K562 (cell line): ENCODE measurements at regions not wholly inside any gene's neighbourhood (a gene's known extent, or its start where the extent isn't known, plus 50 kb on each side); places are given as distances from the start of the nearest gene placed in this dataset.

Experiments
- ATAC-seq: fragments of 200-7000 bp; cut with Tn5 transposase; 3 replicates; pipeline ENCODE4 v1.9.1; 2020; ENCODE audit warnings: moderate library complexity
- BruUV-seq: library from RNA; stranded (reverse); fragments of 400-500 nt; replicated peaks from 2 replicates; lab custom pipeline; 2021; lab: Mats Ljungman, UMichigan
- CTCF ChIA-PET: fragments of 300-600 bp; formaldehyde crosslinking; extraction: SDS; loops from one replicate; lab custom pipeline; 2021; ENCODE audit warnings: low intra/inter-chr PET ratio; lab: Yijun Ruan, JAX
- POLR2A ChIA-PET: fragments of 300-600, 350-650 bp; sonication (Branson Sonifier 250); formaldehyde crosslinking; extraction: SDS; loops from one replicate; lab custom pipeline; 2021; ENCODE audit warnings: antibody characterized with exemption, inconsistent platforms; lab: Yijun Ruan, JAX
- DNase-seq, 4 experiments: peaks; one replicate each; pipeline versions ENCODE4 v3.0.0 to v3.0.0-alpha.2; 2011 to 2018; ENCODE audit warnings: low spot score in 3 of 4, mixed read lengths in 3 of 4; ENCODE audit errors: extremely low read depth in 1 of 4
- FAIRE-seq: peaks from 2 replicates; lab custom pipeline; 2011; peaks lifted over from hg19 to GRCh38; lab: Jason Lieb, UNC
- H2AFZ ChIP-seq: 2 replicates; pipeline ENCODE4 v1.6.0; 2011; ENCODE audit warnings: low read depth, low read length, control low read depth, inconsistent platforms
- H3K27ac ChIP-seq: fragments of 200-600 bp; 3 replicates; pipeline ENCODE4 v1.8.0; 2011; ENCODE audit warnings: low read depth, mild to moderate bottlenecking, control low read depth, inconsistent platforms, low read length, moderate library complexity, mixed read lengths; ENCODE audit errors: extremely low read depth
- H3K27me3 ChIP-seq, 2 experiments: fragments of 300-600 bp in 1 of 2; 2 replicates in 1 of 2; 3 replicates in 1 of 2; pipeline versions ENCODE4 v1.6.0 to v1.8.0; 2011; ENCODE audit warnings: inconsistent platforms in 2 of 2, low read length in 2 of 2, mild to moderate bottlenecking in 1 of 2, mixed read lengths in 1 of 2, moderate library complexity in 1 of 2; ENCODE audit not compliant: control insufficient read depth in 2 of 2, insufficient read depth in 2 of 2
- H3K36me3 ChIP-seq: fragments of 300-600 bp; 3 replicates; pipeline ENCODE4 v1.8.0; 2011; ENCODE audit warnings: mild to moderate bottlenecking, low read length, inconsistent platforms; ENCODE audit not compliant: control insufficient read depth, insufficient read depth
- H3K4me1 ChIP-seq, 2 experiments: fragments of 200-600 bp in 1 of 2; replicated peaks in 1 of 2; 2 replicates in 1 of 2; 3 replicates in 1 of 2; pipeline versions ENCODE4 v1.5.1 to v1.8.0; 2011; ENCODE audit warnings: inconsistent platforms in 2 of 2, low read length in 2 of 2, mild to moderate bottlenecking in 1 of 2, mixed read lengths in 1 of 2, moderate library complexity in 1 of 2; ENCODE audit not compliant: control insufficient read depth in 2 of 2, insufficient read depth in 2 of 2
- H3K4me2 ChIP-seq: 2 replicates; pipeline ENCODE4 v1.6.1; 2011; ENCODE audit warnings: low read length, control low read depth, inconsistent platforms, mixed read lengths; ENCODE audit not compliant: insufficient read depth
- H3K4me3 ChIP-seq: fragments of 200-600 bp; sonication (generic), shearing (Covaris generic); 2 replicates; pipeline ENCODE4 v1.5.1; 2016; ENCODE audit warnings: control low read depth, inconsistent platforms
- H3K79me2 ChIP-seq: fragments of 200-600 bp; 3 replicates; pipeline ENCODE4 v1.8.0; 2011; ENCODE audit warnings: low read length, inconsistent platforms; ENCODE audit not compliant: control insufficient read depth, insufficient read depth
- H3K9ac ChIP-seq, 2 experiments: 2 replicates each; pipeline versions ENCODE4 v1.6.0 to v1.6.1; 2011; ENCODE audit warnings: low read depth in 2 of 2, low read length in 2 of 2, control low read depth in 1 of 2, inconsistent platforms in 1 of 2, mild to moderate bottlenecking in 1 of 2, mixed read lengths in 1 of 2; ENCODE audit not compliant: insufficient read depth in 1 of 2
- H3K9me1 ChIP-seq: one replicate; pipeline ENCODE4 v1.6.0; 2011; ENCODE audit warnings: inconsistent platforms, mild to moderate bottlenecking, low read length, moderate library complexity; ENCODE audit not compliant: control insufficient read depth, insufficient read depth
- H3K9me3 ChIP-seq: replicated peaks from 2 replicates; pipeline ENCODE4 v1.5.1; 2011; ENCODE audit warnings: low read depth, low read length, inconsistent platforms; ENCODE audit not compliant: control insufficient read depth, insufficient read depth
- H4K20me1 ChIP-seq: replicated peaks from 2 replicates; pipeline ENCODE4 v1.6.1; 2011; ENCODE audit warnings: low read length, inconsistent platforms, mixed read lengths; ENCODE audit not compliant: control insufficient read depth, insufficient read depth
- ARID2 ChIP-seq: fragments of 450-650 bp; IDR thresholded peaks from 2 replicates; pipeline ENCODE4 v1.6.1; 2017; ENCODE audit warnings: antibody characterized with exemption, mild to moderate bottlenecking
- BRCA1 ChIP-seq, 2 experiments: fragments of 450-650 bp in 1 of 2; sonication (generic) in 1 of 2; formaldehyde crosslinking in 1 of 2; IDR thresholded peaks; 2 replicates each; pipeline versions ENCODE4 v1.5.0 to v1.6.1; 2017 to 2020; ENCODE audit warnings: mild to moderate bottlenecking in 1 of 2, missing genetic modification reagents in 1 of 2
- CXXC5 ChIP-seq: fragments of 250-450 bp; sonication (Bioruptor Pico); IDR thresholded peaks from 2 replicates; pipeline ENCODE4 v1.8.0; 2022; ENCODE audit warnings: inconsistent platforms, mild to moderate bottlenecking, moderate library complexity
- ERF ChIP-seq: fragments of 450-650 bp; formaldehyde crosslinking; IDR thresholded peaks from 2 replicates; pipeline ENCODE4 v1.4.0; 2020; ENCODE audit warnings: mild to moderate bottlenecking, mixed read lengths
- HOMEZ ChIP-seq: fragments of 250-450 bp; sonication (Bioruptor Pico); IDR thresholded peaks from 2 replicates; pipeline ENCODE4 v1.4.0; 2020; ENCODE audit warnings: mild to moderate bottlenecking, moderate library complexity
- NCOA4 ChIP-seq: fragments of 450-650 bp; IDR thresholded peaks from 2 replicates; pipeline ENCODE4 v1.6.1; 2018; ENCODE audit warnings: mild to moderate bottlenecking; ENCODE audit not compliant: partially characterized antibody
- NR2C2 ChIP-seq, 2 experiments: fragments of 200-800 bp in 1 of 2; sonication (Bioruptor generic) in 1 of 2; sonication (generic) in 1 of 2; formaldehyde crosslinking in 1 of 2; IDR thresholded peaks; 2 replicates each; pipeline versions ENCODE4 v1.6.1 to v1.8.0; 2016 to 2022; ENCODE audit warnings: mild to moderate bottlenecking in 1 of 2, missing compliant biosample characterization in 1 of 2, missing genetic modification characterization in 1 of 2, missing genetic modification reagents in 1 of 2
- NR4A1 ChIP-seq, 2 experiments: fragments of 250-450 bp in 1 of 2; fragments of 450-650 bp in 1 of 2; sonication (Bioruptor Pico) in 1 of 2; IDR thresholded peaks; 2 replicates each; pipeline versions ENCODE4 v1.4.0 to v1.6.1; 2016 to 2020; ENCODE audit warnings: mild to moderate bottlenecking in 2 of 2, missing compliant biosample characterization in 1 of 2, missing genetic modification characterization in 1 of 2, moderate library complexity in 1 of 2
- PHB ChIP-seq: fragments of 250-450 bp; sonication (Bioruptor Pico); IDR thresholded peaks from 2 replicates; pipeline ENCODE4 v1.5.0; 2021
- POLR2G ChIP-seq: fragments of 200-400 bp; formaldehyde crosslinking; IDR thresholded peaks from 2 replicates; pipeline ENCODE4 v1.6.1; 2017; ENCODE audit warnings: low read depth, mild to moderate bottlenecking, antibody characterized with exemption, low read length, moderate library complexity
- POU5F1 ChIP-seq: fragments of 150-350 bp; IDR thresholded peaks from 2 replicates; pipeline ENCODE4 v1.6.1; 2014; ENCODE audit warnings: borderline replicate concordance, low read length, low read depth, mild to moderate bottlenecking; ENCODE audit not compliant: partially characterized antibody
- RFX5 ChIP-seq: IDR thresholded peaks from 2 replicates; pipeline ENCODE4 v1.6.1; 2011; ENCODE audit warnings: low read depth, mild to moderate bottlenecking, improper control_type of control experiment, low read length
- SMARCA5 ChIP-seq: fragments of 450-650 bp; IDR thresholded peaks from 2 replicates; pipeline ENCODE4 v1.6.1; 2016
- TEAD1 ChIP-seq, 2 experiments: fragments of 450-650 bp in 1 of 2; sonication (generic) in 1 of 2; formaldehyde crosslinking; IDR thresholded peaks; 2 replicates each; pipeline versions ENCODE4 v1.4.0 to v1.8.0; 2020 to 2022; ENCODE audit warnings: mild to moderate bottlenecking in 2 of 2, missing genetic modification reagents in 1 of 2
- U2AF1 ChIP-seq: fragments of 200-400 bp; formaldehyde crosslinking; optimal IDR thresholded peaks from 2 replicates; pipeline ENCODE3; 2017; ENCODE audit warnings: mild to moderate bottlenecking, low read depth, low read length, moderate library complexity
- ZBTB17 ChIP-seq: fragments of 450-650 bp; formaldehyde crosslinking; IDR thresholded peaks from 2 replicates; pipeline ENCODE4 v1.4.0; 2020; ENCODE audit warnings: mild to moderate bottlenecking
- ZNF24 ChIP-seq: fragments of 450-650 bp; IDR thresholded peaks from 2 replicates; pipeline ENCODE4 v1.6.1; 2016
- ZNF830 ChIP-seq: fragments of 250-450 bp; sonication (Bioruptor Pico); IDR thresholded peaks from 2 replicates; pipeline ENCODE4 v1.5.0; 2021; ENCODE audit warnings: mild to moderate bottlenecking
- WGBS: fragments of 100-300 bp; shearing (Covaris generic); methylation state at CpG from one replicate; pipeline ENCODE4 v1.1.6; 2016; ENCODE audit warnings: low coverage, mixed read lengths; ENCODE audit not compliant: insufficient coverage; ENCODE audit errors: missing lambda C conversion rate; 5-methylcytosine and 5-hydroxymethylcytosine counted together
- in situ Hi-C: fragments of 300-500 bp; cut with MboI; formaldehyde crosslinking; loops from 4 replicates; pipeline ENCODE4 v1.15.0; 2018; ENCODE audit warnings: inconsistent platforms, mixed read lengths
- intact Hi-C: fragments of 100-400 bp; cut with micrococcal nuclease; formaldehyde crosslinking; loops from 2 replicates; pipeline ENCODE4 v1.14.2; 2022

GRCh38 chr5:116980581-116980980 is 406.0 kb upstream of the SEMA6A start:
- no peaks in the 10 kb centered on the region for H3K9me3 ChIP-seq
- no peaks in the 10 kb centered on the region for H3K79me2 ChIP-seq
- 0% methylated on average over 2 of the region's 2 CpGs for WGBS
- no TSS peak for BruUV-seq
- intact Hi-C loops (no loop called here), in situ Hi-C loops (no loop called here)
- ChIA-PET POLR2A (no interaction called here), CTCF (no interaction called here)
- no peaks in the 10 kb centered on the region for H4K20me1 ChIP-seq
- H3K9me1 ChIP-seq: no peaks in the 10 kb centered on the region
- no peak overlapping the region for H3K4me3 ChIP-seq
- DNase-seq (no peak), ATAC-seq (no peak), FAIRE-seq (no peak)
- no peak overlapping the region for H3K27ac ChIP-seq
- no peak overlapping the region for H3K9ac ChIP-seq
- H3K4me1 ChIP-seq: no peaks in the 10 kb centered on the region
- H3K36me3 ChIP-seq: no peaks in the 10 kb centered on the region
- no peak for TF ChIP-seq NR4A1 (CRISPR knock-in tag; IDR thresholded peaks at IDR 0.05)
- TF ChIP-seq NR4A1 (tag; IDR thresholded peaks at IDR 0.05): no peak
- no peak for TF ChIP-seq TEAD1 (CRISPR knock-in tag; IDR thresholded peaks at IDR 0.05)
- no peak for TF ChIP-seq RFX5
- TF ChIP-seq POU5F1: no peak
- H3K27me3 ChIP-seq: no peaks in the 10 kb centered on the region
- no peak overlapping the region for H3K4me2 ChIP-seq
- no peak overlapping the region for H2AFZ ChIP-seq

DNA sequence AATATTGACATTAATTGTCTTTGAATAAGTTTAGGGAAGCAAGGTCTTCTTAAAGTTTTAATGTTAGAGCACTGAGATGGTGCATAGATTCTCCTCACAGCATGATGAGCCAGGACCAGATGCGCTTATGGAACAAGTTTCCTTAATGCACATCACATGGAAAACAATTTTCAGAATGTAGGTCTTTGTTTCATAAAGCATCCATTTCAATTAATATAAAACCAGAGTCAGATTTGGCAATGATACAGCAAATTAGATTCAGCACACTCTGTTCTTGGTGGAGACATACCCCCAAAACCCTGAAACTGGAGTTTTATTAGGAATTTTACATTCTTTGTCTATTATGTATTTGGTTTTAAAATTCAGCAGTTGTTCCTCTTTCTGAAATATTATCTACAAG is 402.1 kb upstream of the SEMA6A start:
- FAIRE-seq: no peak
- TF ChIP-seq U2AF1 (no peak), BRCA1 (IDR thresholded peaks at IDR 0.05) (no peak), BRCA1 (CRISPR knock-in tag; IDR thresholded peaks at IDR 0.05) (no peak), POLR2G (no peak), ZNF24 (no peak), SMARCA5 (no peak), ZBTB17 (CRISPR knock-in tag) (no peak), HOMEZ (CRISPR knock-in tag) (no peak), PHB (CRISPR knock-in tag) (no peak), ARID2 (no peak), NCOA4 (no peak), NR2C2 (CRISPR knock-in tag; IDR thresholded peaks at IDR 0.05) (no peak), NR2C2 (tag; IDR thresholded peaks at IDR 0.05) (no peak), ZNF830 (CRISPR knock-in tag) (no peak), CXXC5 (CRISPR knock-in tag) (no peak), ERF (CRISPR knock-in tag) (no peak)

More for the DNA sequence above, 402.1 kb upstream of the SEMA6A start:
- H3K4me2 ChIP-seq: no peak overlapping the region
- CTCF ChIA-PET: no interaction called here
- no peaks in the 10 kb centered on the region for H3K9me1 ChIP-seq
- no TSS peak for BruUV-seq
- POLR2A ChIA-PET: no interaction called here
- H3K4me1 ChIP-seq: no peaks in the 10 kb centered on the region
- WGBS: 0% methylated on average over 1 of the region's 1 CpG
- intact Hi-C loops (no loop called here), in situ Hi-C loops (no loop called here)
- no peaks in the 10 kb centered on the region for H4K20me1 ChIP-seq
- H2AFZ ChIP-seq: no peak overlapping the region
- H3K9ac ChIP-seq: no peak overlapping the region
- no peaks in the 10 kb centered on the region for H3K79me2 ChIP-seq
- H3K27ac ChIP-seq: no peak overlapping the region
- H3K9me3 ChIP-seq: no peaks in the 10 kb centered on the region
- DNase-seq (no peak), ATAC-seq (no peak)
- no peaks in the 10 kb centered on the region for H3K27me3 ChIP-seq
- H3K4me3 ChIP-seq: no peak overlapping the region
- no peaks in the 10 kb centered on the region for H3K36me3 ChIP-seq
